ENCODE measurements at regions not wholly inside any gene's neighbourhood (a gene's known extent, or its start where the extent isn't known, plus 50 kb on each side); places are given as distances from the start of the nearest gene placed in this dataset.
"Not testable (repeated sequence)": the region's sequence is repeated elsewhere in the genome, so short reads cannot be mapped to it uniquely, and the experiment has no call there.

GRCh38 chr4:118539412-118540077, 145.6 kb upstream of the METTL14 start:
- not testable (repeated sequence) for H3K36me3 ChIP-seq (ENCODE audit: control insufficient read depth in 2 of 2, insufficient read depth in 2 of 2, low read length in 2 of 2)

GRCh38 chr4:118556576-118556975, 128.6 kb upstream of the METTL14 start:
- not testable (repeated sequence) for H3K9ac ChIP-seq (ENCODE audit: low read depth in 1 of 2, low read length in 2 of 2); H3K9me3 ChIP-seq (ENCODE audit: control insufficient read depth in 2 of 2, low read length in 2 of 2); H3K27ac ChIP-seq (ENCODE audit: low read depth in 2 of 2, low read length in 2 of 2); H3K27me3 ChIP-seq (ENCODE audit: control insufficient read depth in 2 of 2, insufficient read depth in 2 of 2, low read length in 2 of 2); H3K4me1 ChIP-seq (ENCODE audit: control insufficient read depth in 2 of 2, insufficient read depth in 2 of 2, low read length in 2 of 2); H3K36me3 ChIP-seq (ENCODE audit: control insufficient read depth in 2 of 2, insufficient read depth in 2 of 2, low read length in 2 of 2); H3K4me3 ChIP-seq (ENCODE audit: low read length in 2 of 2)

More at GRCh38 chr4:118539412-118540077, 145.6 kb upstream of the METTL14 start:
- H3K4me3 ChIP-seq (ENCODE audit: low read length in 2 of 2); H3K27me3 ChIP-seq (ENCODE audit: control insufficient read depth in 2 of 2, insufficient read depth in 2 of 2, low read length in 2 of 2); H3K27ac ChIP-seq (ENCODE audit: low read depth in 2 of 2, low read length in 2 of 2); H3K9ac ChIP-seq (ENCODE audit: low read depth in 1 of 2, low read length in 2 of 2); H3K4me1 ChIP-seq (ENCODE audit: control insufficient read depth in 2 of 2, insufficient read depth in 2 of 2, low read length in 2 of 2); H3K9me3 ChIP-seq (ENCODE audit: control insufficient read depth in 2 of 2, low read length in 2 of 2): not testable (repeated sequence)

GRCh38 chr4:118557298-118557851, 127.8 kb upstream of the METTL14 start:
- no peaks in the 10 kb centered on the region for H3K4me1 ChIP-seq (ENCODE audit: control insufficient read depth in 2 of 2, insufficient read depth in 2 of 2, low read length in 2 of 2)
- no peaks in the 10 kb centered on the region for H3K36me3 ChIP-seq (ENCODE audit: control insufficient read depth in 2 of 2, insufficient read depth in 2 of 2, low read length in 2 of 2)
- no peaks in the 10 kb centered on the region for H3K9me3 ChIP-seq (ENCODE audit: control insufficient read depth in 2 of 2, low read length in 2 of 2)
- no peak overlapping the region for H3K4me3 ChIP-seq (ENCODE audit: low read length in 2 of 2)
- no peak overlapping the region for H3K9ac ChIP-seq (ENCODE audit: low read depth in 1 of 2, low read length in 2 of 2)
- H3K27ac ChIP-seq (ENCODE audit: low read depth in 2 of 2, low read length in 2 of 2), result no peak overlapping the region
- no peaks in the 10 kb centered on the region for H3K27me3 ChIP-seq (ENCODE audit: control insufficient read depth in 2 of 2, insufficient read depth in 2 of 2, low read length in 2 of 2)

GRCh38 chr4:118558188-118558587, 127.0 kb upstream of the METTL14 start:
- not testable (repeated sequence) for H3K27me3 ChIP-seq (ENCODE audit: control insufficient read depth in 2 of 2, insufficient read depth in 2 of 2, low read length in 2 of 2); H3K4me3 ChIP-seq (ENCODE audit: low read length in 2 of 2); H3K9me3 ChIP-seq (ENCODE audit: control insufficient read depth in 2 of 2, low read length in 2 of 2); H3K9ac ChIP-seq (ENCODE audit: low read depth in 1 of 2, low read length in 2 of 2); H3K4me1 ChIP-seq (ENCODE audit: control insufficient read depth in 2 of 2, insufficient read depth in 2 of 2, low read length in 2 of 2); H3K27ac ChIP-seq (ENCODE audit: low read depth in 2 of 2, low read length in 2 of 2); H3K36me3 ChIP-seq (ENCODE audit: control insufficient read depth in 2 of 2, insufficient read depth in 2 of 2, low read length in 2 of 2)

- not testable (repeated sequence) for H3K36me3 ChIP-seq (ENCODE audit: control insufficient read depth in 2 of 2, insufficient read depth in 2 of 2, low read length in 2 of 2); H3K4me3 ChIP-seq (ENCODE audit: low read length in 2 of 2); H3K27me3 ChIP-seq (ENCODE audit: control insufficient read depth in 2 of 2, insufficient read depth in 2 of 2, low read length in 2 of 2); H3K9ac ChIP-seq (ENCODE audit: low read depth in 1 of 2, low read length in 2 of 2); H3K27ac ChIP-seq (ENCODE audit: low read depth in 2 of 2, low read length in 2 of 2); H3K9me3 ChIP-seq (ENCODE audit: control insufficient read depth in 2 of 2, low read length in 2 of 2); H3K4me1 ChIP-seq (ENCODE audit: control insufficient read depth in 2 of 2, insufficient read depth in 2 of 2, low read length in 2 of 2)
Measured at GRCh38 chr4:118561559-118561958, 123.6 kb upstream of the METTL14 start.

GRCh38 chr4:118566003-118566513, 119.1 kb upstream of the METTL14 start:
- H3K9ac ChIP-seq (ENCODE audit: low read depth in 1 of 2, low read length in 2 of 2); H3K27ac ChIP-seq (ENCODE audit: low read depth in 2 of 2, low read length in 2 of 2); H3K9me3 ChIP-seq (ENCODE audit: control insufficient read depth in 2 of 2, low read length in 2 of 2); H3K27me3 ChIP-seq (ENCODE audit: control insufficient read depth in 2 of 2, insufficient read depth in 2 of 2, low read length in 2 of 2); H3K4me3 ChIP-seq (ENCODE audit: low read length in 2 of 2); H3K4me1 ChIP-seq (ENCODE audit: control insufficient read depth in 2 of 2, insufficient read depth in 2 of 2, low read length in 2 of 2); H3K36me3 ChIP-seq (ENCODE audit: control insufficient read depth in 2 of 2, insufficient read depth in 2 of 2, low read length in 2 of 2): not testable (repeated sequence)

GRCh38 chr4:118572991-118573390, 112.2 kb upstream of the METTL14 start:
- H3K4me1 ChIP-seq (ENCODE audit: control insufficient read depth in 2 of 2, insufficient read depth in 2 of 2, low read length in 2 of 2); H3K9me3 ChIP-seq (ENCODE audit: control insufficient read depth in 2 of 2, low read length in 2 of 2); H3K36me3 ChIP-seq (ENCODE audit: control insufficient read depth in 2 of 2, insufficient read depth in 2 of 2, low read length in 2 of 2); H3K27me3 ChIP-seq (ENCODE audit: control insufficient read depth in 2 of 2, insufficient read depth in 2 of 2, low read length in 2 of 2); H3K9ac ChIP-seq (ENCODE audit: low read depth in 1 of 2, low read length in 2 of 2); H3K4me3 ChIP-seq (ENCODE audit: low read length in 2 of 2); H3K27ac ChIP-seq (ENCODE audit: low read depth in 2 of 2, low read length in 2 of 2): not testable (repeated sequence)

- not testable (repeated sequence) for H3K4me1 ChIP-seq (ENCODE audit: control insufficient read depth in 2 of 2, insufficient read depth in 2 of 2, low read length in 2 of 2); H3K9me3 ChIP-seq (ENCODE audit: control insufficient read depth in 2 of 2, low read length in 2 of 2); H3K27ac ChIP-seq (ENCODE audit: low read depth in 2 of 2, low read length in 2 of 2); H3K27me3 ChIP-seq (ENCODE audit: control insufficient read depth in 2 of 2, insufficient read depth in 2 of 2, low read length in 2 of 2); H3K9ac ChIP-seq (ENCODE audit: low read depth in 1 of 2, low read length in 2 of 2); H3K4me3 ChIP-seq (ENCODE audit: low read length in 2 of 2); H3K36me3 ChIP-seq (ENCODE audit: control insufficient read depth in 2 of 2, insufficient read depth in 2 of 2, low read length in 2 of 2)
Measured at GRCh38 chr4:118574251-118574913, 110.8 kb upstream of the METTL14 start.

GRCh38 chr4:118575057-118575456, 110.1 kb upstream of the METTL14 start:
- H3K27ac ChIP-seq (ENCODE audit: low read depth in 2 of 2, low read length in 2 of 2); H3K9ac ChIP-seq (ENCODE audit: low read depth in 1 of 2, low read length in 2 of 2); H3K36me3 ChIP-seq (ENCODE audit: control insufficient read depth in 2 of 2, insufficient read depth in 2 of 2, low read length in 2 of 2): not testable (repeated sequence)

GRCh38 chr4:118575726-118576125, 109.5 kb upstream of the METTL14 start:
- H3K27ac ChIP-seq (ENCODE audit: low read depth in 2 of 2, low read length in 2 of 2); H3K9ac ChIP-seq (ENCODE audit: low read depth in 1 of 2, low read length in 2 of 2); H3K27me3 ChIP-seq (ENCODE audit: control insufficient read depth in 2 of 2, insufficient read depth in 2 of 2, low read length in 2 of 2); H3K4me1 ChIP-seq (ENCODE audit: control insufficient read depth in 2 of 2, insufficient read depth in 2 of 2, low read length in 2 of 2); H3K9me3 ChIP-seq (ENCODE audit: control insufficient read depth in 2 of 2, low read length in 2 of 2); H3K4me3 ChIP-seq (ENCODE audit: low read length in 2 of 2); H3K36me3 ChIP-seq (ENCODE audit: control insufficient read depth in 2 of 2, insufficient read depth in 2 of 2, low read length in 2 of 2): not testable (repeated sequence)

More at GRCh38 chr4:118575057-118575456, 110.1 kb upstream of the METTL14 start:
- not testable (repeated sequence) for H3K4me1 ChIP-seq (ENCODE audit: control insufficient read depth in 2 of 2, insufficient read depth in 2 of 2, low read length in 2 of 2); H3K9me3 ChIP-seq (ENCODE audit: control insufficient read depth in 2 of 2, low read length in 2 of 2); H3K4me3 ChIP-seq (ENCODE audit: low read length in 2 of 2); H3K27me3 ChIP-seq (ENCODE audit: control insufficient read depth in 2 of 2, insufficient read depth in 2 of 2, low read length in 2 of 2)

Measured in mucosa of rectum (tissue), 2 donors.